Type B pancreatic cell (in vitro differentiated cells): ENCODE measurements at regions not wholly inside any gene's neighbourhood (a gene's known extent, or its start where the extent isn't known, plus 50 kb on each side); places are given as distances from the start of the nearest gene placed in this dataset.

ENCODE experiments used
- DNase-seq: peaks from one replicate; pipeline ENCODE4 v3.0.0; 2021; ENCODE audit warnings: mixed read lengths; ENCODE audit not compliant: unreplicated experiment; ENCODE audit errors: extremely low spot score
- H3K27ac Mint-ChIP-seq: 2 replicates; pipeline ENCODE4 v1.8.0; 2021; ENCODE audit warnings: mild to moderate bottlenecking, mixed read lengths
- H3K27me3 Mint-ChIP-seq: 2 replicates; pipeline ENCODE4 v1.8.0; 2021; ENCODE audit warnings: mixed read lengths
- H3K36me3 Mint-ChIP-seq: 2 replicates; pipeline ENCODE4 v1.8.0; 2021; ENCODE audit warnings: mixed read lengths
- H3K4me1 Mint-ChIP-seq: one replicate; pipeline ENCODE4 v1.8.0; 2021; ENCODE audit warnings: mixed read lengths; ENCODE audit not compliant: unreplicated experiment
- H3K4me3 Mint-ChIP-seq: 2 replicates; pipeline ENCODE4 v1.8.0; 2021; ENCODE audit warnings: mild to moderate bottlenecking, mixed read lengths
- H3K9me3 Mint-ChIP-seq: 2 replicates; pipeline ENCODE4 v1.8.0; 2021; ENCODE audit warnings: mixed read lengths
- CTCF ChIP-seq: fragments of 200-600 bp; sonication (generic); conservative IDR thresholded peaks from 2 replicates; pipeline ENCODE4 v1.5.0; 2021; ENCODE audit warnings: antibody characterized with exemption, mild to moderate bottlenecking

GRCh38 chr22:27286711-27287110, 514.8 kb downstream of the MN1 start:
- no peak for TF ChIP-seq CTCF
- H3K27me3 Mint-ChIP-seq: peaks cover 41% of the 10 kb centered on the region
- no peaks in the 10 kb centered on the region for H3K36me3 Mint-ChIP-seq
- H3K9me3 Mint-ChIP-seq: no peaks in the 10 kb centered on the region
- no peak overlapping the region for H3K27ac Mint-ChIP-seq
- peaks cover 15% of the 10 kb centered on the region for H3K4me1 Mint-ChIP-seq
- no peak overlapping the region for H3K4me3 Mint-ChIP-seq
- DNase-seq: no peak

- no peak for TF ChIP-seq CTCF
- Mint-ChIP-seq H3K27me3 (peaks cover 50% of the 10 kb centered on the region), H3K9me3 (no peaks in the 10 kb centered on the region), H3K27ac (no peak overlapping the region), H3K4me1 (peaks cover 33% of the 10 kb centered on the region), H3K4me3 (no peak overlapping the region), H3K36me3 (no peaks in the 10 kb centered on the region)
- DNase-seq: no peak
Observed at GRCh38 chr22:27292542-27293299, 508.8 kb downstream of the MN1 start.

GRCh38 chr22:27293721-27294445, 507.7 kb downstream of the MN1 start:
- H3K36me3 Mint-ChIP-seq: no peaks in the 10 kb centered on the region
- H3K27ac Mint-ChIP-seq: no peak overlapping the region

GRCh38 chr22:27295040-27295439, 506.5 kb downstream of the MN1 start:
- Mint-ChIP-seq H3K4me3 (no peak overlapping the region), H3K4me1 (peaks cover 44% of the 10 kb centered on the region), H3K36me3 (no peaks in the 10 kb centered on the region), H3K27ac (no peak overlapping the region), H3K9me3 (no peaks in the 10 kb centered on the region), H3K27me3 (peaks cover 54% of the 10 kb centered on the region)
- no peak for DNase-seq
- TF ChIP-seq CTCF: no peak

More at GRCh38 chr22:27293721-27294445, 507.7 kb downstream of the MN1 start:
- Mint-ChIP-seq H3K9me3 (no peaks in the 10 kb centered on the region), H3K27me3 (peaks cover 52% of the 10 kb centered on the region), H3K4me3 (no peak overlapping the region), H3K4me1 (peaks cover 39% of the 10 kb centered on the region)
- TF ChIP-seq CTCF: no peak
- no peak for DNase-seq

GRCh38 chr22:27295605-27296004, 506.0 kb downstream of the MN1 start:
- H3K4me1 Mint-ChIP-seq: peaks cover 44% of the 10 kb centered on the region
- H3K27me3 Mint-ChIP-seq: peaks cover 57% of the 10 kb centered on the region
- H3K36me3 Mint-ChIP-seq: no peaks in the 10 kb centered on the region
- no peak for DNase-seq
- TF ChIP-seq CTCF: no peak
- H3K4me3 Mint-ChIP-seq: no peak overlapping the region
- H3K9me3 Mint-ChIP-seq: no peaks in the 10 kb centered on the region
- H3K27ac Mint-ChIP-seq: no peak overlapping the region
